Frontal cortex (tissue), 3 donors: ENCODE measurements at regions not wholly inside any gene's neighbourhood (a gene's known extent, or its start where the extent isn't known, plus 50 kb on each side); places are given as distances from the start of the nearest gene placed in this dataset.

Source experiments
- DNase-seq, 2 donors: peaks; one replicate each; pipeline ENCODE4 v3.0.0; 2012; ENCODE audit warnings: low spot score in 2 of 2
- FAIRE-seq: peaks from 2 replicates; lab custom pipeline; 2012; peaks lifted over from hg19 to GRCh38; lab: Jason Lieb, UNC
- donor health status: control.
- donor health status: control.
- donor health status: control.

GRCh38 chr6:14440940-14441781, 323.6 kb downstream of the CD83 start:
- no peak for DNase-seq
- FAIRE-seq: no peak

- no peak for FAIRE-seq
- no peak for DNase-seq
These were observed 324.7 kb downstream of the CD83 start for GRCh38 chr6:14442242-14442641.

DNA sequence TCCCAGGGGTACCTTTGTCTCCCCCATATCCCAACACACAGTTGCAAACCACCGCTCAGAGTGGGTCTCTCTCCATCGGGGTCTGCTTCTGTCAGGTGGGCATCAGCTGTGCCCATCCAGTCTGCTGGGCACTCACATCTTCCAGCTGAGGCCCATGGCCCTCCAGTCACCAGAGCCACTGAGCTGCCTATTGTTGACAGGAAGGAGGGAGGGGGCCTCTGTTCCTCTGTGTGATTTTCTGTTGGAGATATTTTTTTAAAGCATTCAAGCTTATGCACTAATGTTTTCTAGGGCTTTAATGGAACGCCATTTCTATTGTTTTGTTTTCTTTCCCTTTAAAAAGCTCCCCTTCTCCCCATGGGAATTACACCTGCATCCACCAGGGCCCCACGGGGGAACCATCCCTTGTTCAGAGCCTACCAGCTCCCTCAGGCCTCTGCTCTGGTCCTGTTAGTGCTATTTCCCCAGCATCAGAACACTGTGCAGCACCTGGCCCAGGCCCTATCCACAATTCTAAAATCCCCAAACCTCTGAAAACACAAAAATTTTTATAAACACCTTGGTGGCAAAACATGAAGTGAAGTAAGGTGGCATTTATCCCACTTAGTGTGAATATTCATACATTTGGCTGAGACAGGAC, 326.2 kb downstream of the CD83 start:
- no peak for FAIRE-seq

GRCh38 chr6:14444295-14444972, 326.9 kb downstream of the CD83 start:
- no peak for FAIRE-seq
- DNase-seq: no peak

More for the DNA sequence above, 326.2 kb downstream of the CD83 start:
- DNase-seq: no peak

DNA sequence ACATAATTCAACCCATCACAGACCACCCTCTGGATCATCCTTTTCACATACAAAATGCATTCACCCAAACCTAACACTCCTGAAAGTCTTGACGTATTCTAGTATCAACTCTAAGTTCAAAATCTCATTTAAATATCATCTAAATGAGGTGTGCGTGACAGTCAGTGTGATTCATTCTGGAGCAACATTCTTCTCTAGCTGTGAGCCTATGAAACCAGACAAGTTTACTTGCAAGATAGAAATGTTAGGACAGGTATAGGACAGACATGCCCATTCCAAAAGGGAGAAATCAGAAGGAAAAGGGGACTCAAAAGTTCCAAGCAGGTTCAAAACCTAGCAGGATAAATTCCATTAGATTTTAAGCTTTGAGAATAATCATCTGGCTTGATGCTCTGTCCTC, 329.7 kb downstream of the CD83 start:
- no peak for DNase-seq
- FAIRE-seq: no peak

- no peak for DNase-seq
- FAIRE-seq: no peak
These were observed 330.7 kb downstream of the CD83 start for GRCh38 chr6:14448246-14448645.

- FAIRE-seq: no peak
- DNase-seq: no peak
These were observed 332.5 kb downstream of the CD83 start for GRCh38 chr6:14450133-14450504.

- FAIRE-seq: no peak
These were observed 333.0 kb downstream of the CD83 start for GRCh38 chr6:14450578-14450977.

GRCh38 chr6:14451594-14452374, 334.2 kb downstream of the CD83 start:
- FAIRE-seq (no peak), DNase-seq (no peak)

More at GRCh38 chr6:14450578-14450977, 333.0 kb downstream of the CD83 start:
- DNase-seq: no peak

GRCh38 chr6:14452567-14453527, 335.3 kb downstream of the CD83 start:
- FAIRE-seq: no peak
- no peak for DNase-seq

DNA sequence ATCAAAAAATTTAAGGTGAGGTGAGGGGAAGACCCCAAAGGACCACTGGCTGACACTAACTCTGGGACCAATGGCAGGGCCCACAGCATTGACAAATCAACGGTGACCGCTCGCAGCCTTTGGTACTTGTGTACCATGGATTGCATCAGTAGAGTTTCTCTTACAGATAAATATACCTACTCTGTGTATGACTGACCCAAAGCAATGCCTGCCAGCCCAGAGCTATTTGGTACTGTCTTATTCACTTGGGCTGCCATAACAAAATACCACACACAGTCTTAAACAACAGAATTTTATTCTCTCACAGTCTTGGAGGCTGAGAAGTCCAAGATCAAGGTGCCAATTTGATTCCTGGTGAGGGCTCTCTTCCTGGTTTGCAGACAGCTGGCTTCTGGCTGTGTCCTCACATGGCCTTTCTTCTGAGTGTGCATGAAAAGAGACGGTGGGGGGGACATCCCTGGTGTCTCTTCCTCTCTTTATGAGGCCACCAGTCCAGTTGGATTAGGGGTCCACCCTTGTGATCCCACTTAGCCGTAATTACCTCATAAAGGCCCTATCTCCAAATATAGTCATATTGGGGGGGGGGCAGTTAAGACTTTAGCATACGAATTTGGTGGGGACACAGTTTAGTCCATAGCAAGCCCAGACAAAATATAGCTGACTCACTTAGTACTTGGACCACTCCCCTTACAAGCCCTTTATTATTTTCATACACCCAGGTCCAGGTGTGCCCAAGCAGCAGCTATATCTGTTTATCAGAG, 336.3 kb downstream of the CD83 start:
- FAIRE-seq: no peak
- no peak for DNase-seq

GRCh38 chr6:14454473-14454775, 336.9 kb downstream of the CD83 start:
- no peak for FAIRE-seq
- no peak for DNase-seq

DNA sequence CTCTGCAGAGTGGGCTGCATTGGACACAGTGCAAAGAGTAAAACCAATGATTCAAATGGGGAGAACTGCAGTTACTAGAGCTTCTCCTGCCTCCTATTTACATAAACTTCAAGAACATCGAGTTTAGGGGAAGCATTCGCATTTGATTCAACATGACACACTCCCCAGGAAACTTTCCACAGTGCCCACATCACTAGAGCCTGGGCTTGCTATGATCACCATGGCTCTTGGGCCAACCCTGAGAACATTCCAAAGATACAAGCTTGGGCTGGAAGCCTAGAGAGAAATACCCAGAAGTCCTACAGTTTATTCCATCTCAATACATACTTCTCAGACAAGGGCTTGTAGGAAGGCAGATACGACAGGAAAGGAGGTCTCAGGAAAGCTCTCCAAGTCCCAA, 337.9 kb downstream of the CD83 start:
- FAIRE-seq (no peak), DNase-seq (no peak)

DNA sequence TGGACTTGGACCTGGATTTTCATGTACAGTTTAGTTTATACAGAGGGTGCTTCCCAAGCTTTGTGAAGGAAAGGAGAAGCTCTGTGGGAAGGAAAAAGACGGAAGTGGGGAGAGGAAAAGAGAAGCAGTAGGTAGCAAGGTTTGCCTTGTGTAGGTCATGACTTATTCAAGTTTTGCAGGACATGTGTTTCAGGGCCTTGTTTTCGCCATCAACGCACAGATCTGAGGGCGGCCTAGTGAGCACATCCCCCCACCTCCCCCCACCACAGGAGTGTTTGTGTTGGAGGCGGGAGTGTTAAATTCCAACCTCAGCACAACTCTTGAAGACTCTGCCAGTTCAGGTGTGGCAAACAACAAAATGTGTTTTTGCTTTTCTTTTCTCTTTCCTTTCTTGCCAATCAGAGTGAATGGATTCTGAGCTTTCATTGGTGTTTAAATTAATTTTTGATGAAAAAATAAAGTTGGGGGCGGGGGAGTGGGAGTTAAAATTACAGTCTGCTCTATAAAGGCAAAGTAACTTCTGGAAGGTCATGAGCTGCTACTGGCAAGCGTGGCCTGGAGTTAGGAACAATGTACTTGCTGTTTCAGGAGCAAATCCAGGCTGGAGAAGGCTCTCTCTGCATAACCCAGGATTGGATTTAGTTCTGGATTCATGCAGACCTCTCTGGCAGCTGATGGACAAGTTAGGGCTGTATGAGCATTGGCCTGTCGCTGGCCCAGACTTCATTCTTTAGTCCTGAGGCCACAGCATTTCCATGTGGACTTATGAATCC, 338.5 kb downstream of the CD83 start:
- FAIRE-seq: no peak
- no peak for DNase-seq

DNA sequence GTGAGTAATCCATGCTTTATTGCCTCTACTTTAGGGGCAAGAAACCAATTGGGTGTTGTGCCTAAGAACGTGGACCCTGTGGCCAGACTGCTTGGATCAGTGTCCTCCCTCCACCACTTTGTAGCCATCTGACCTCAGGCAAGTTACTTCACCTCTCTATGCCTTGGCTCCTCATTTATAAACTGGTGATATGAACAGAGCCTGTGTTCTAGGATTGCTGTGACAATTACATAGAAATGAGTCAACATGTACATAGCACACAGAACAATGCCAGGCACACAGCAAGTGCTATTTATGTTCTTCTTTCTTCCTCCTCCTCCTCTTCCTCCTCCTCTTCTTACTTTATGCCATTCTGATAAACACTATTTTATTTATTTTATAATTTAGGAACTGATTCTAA, 339.4 kb downstream of the CD83 start:
- DNase-seq (no peak), FAIRE-seq (no peak)

- FAIRE-seq (no peak), DNase-seq (no peak)
These were observed 341.2 kb downstream of the CD83 start for GRCh38 chr6:14458669-14459266.

DNA sequence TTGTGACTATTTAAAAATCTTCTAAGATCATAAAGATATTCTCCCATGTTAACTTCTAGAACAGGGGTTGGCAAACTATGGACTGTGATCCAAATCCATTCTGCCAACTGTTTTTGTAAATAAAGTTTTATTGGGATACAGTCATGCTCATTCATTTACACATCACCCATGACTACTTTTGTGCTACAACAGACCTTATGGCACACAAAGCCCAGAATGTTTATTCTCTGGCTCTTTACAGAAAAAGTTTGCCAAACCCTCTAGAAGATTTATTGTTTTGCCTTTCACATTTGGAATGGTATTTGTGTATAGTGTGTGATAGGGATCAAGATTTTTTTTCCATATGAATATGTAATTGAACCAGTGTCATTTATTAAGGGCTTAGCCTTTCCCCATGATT, 341.7 kb downstream of the CD83 start:
- DNase-seq (no peak), FAIRE-seq (no peak)
